ENCODE measurements at regions not wholly inside any gene's neighbourhood (a gene's known extent, or its start where the extent isn't known, plus 50 kb on each side); places are given as distances from the start of the nearest gene placed in this dataset.

DNA sequence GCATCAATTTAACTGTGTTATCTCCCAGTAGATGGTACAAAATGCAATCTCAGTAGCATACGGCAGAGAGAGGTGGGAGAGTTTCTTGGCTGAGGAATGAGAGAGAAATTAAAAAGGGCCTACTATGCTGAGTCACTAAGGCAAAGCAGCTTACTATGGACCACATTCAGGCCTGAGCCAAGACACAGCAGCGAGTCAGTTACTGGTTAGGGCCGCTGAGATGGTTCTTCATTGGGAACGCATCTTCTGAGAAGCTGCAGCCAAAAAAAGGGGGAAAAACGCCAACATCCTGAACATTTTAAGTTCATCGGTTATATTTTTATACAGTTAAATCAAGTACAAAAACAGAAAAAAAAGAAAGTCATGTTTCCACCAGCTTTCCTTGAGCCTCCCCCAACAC, 61.1 kb upstream of the BDNF start:
- DNase-seq: no peak

DNA sequence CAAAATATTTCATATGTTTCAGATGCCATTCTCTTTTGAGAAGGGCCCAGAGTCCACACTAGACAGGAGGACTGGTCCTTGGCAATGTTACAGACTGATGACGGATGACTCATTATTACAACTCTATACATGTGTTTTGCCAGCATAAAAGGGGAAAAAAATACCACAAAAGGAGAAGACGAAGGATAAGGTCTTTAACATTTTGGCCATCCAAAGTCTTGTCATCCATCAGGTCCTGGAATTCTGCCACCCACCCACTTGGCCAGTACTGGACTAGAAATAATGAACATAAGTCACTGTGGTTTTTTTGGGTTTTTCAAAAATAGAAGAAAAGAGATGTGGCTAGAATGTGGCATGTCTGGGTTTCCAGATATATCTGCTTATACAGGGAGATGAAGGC, 57.7 kb upstream of the BDNF start:
- DNase-seq: no peak

DNA sequence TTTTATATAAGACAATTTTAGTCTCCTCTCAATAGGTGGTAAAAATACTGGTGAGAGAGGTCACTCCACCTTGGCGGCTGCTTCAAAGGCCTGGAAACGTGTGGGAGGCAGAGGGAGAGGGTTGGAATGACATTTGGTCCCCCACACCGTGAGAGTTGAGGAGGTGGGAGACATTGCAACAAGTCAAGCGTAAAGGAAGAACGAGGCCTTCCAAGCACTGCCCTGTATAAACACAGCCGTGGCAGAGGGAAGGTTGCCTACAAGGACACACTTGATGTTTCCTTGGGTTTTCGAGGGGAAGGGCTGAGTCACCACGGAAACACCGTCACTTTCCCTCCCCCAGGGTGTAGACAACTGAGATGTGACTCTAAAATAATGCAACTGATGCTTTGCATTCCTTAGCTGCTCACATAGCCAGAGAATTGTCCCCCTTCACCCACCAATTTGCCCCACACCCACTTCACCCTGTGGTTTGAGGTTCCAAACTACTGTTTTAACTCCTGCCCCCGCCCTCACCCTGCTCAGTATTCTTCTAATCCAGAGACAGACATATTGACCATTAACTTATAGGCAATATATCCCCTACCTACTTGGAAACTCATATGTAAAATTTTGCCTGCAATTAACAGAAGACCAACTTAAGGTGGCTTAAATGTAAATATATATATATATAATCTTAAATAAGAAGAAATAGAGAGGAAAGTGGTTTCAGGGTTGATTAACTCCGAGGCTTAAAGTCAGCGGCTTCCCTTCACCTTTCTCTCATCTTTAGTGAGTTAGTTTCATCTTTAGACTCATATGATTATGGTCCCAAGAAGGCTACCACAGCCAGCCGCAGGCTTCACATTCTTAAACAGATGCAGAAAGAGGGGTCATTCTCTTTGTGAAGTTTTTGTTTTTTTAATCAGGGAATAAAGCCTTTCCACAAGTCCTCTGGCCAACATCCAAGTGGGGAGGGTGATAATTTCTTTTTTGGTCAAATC, 54.1 kb upstream of the BDNF start:
- DNase-seq: no peak
